Heart left ventricle (tissue), 13 donors: ENCODE measurements at regions not wholly inside any gene's neighbourhood (a gene's known extent, or its start where the extent isn't known, plus 50 kb on each side); places are given as distances from the start of the nearest gene placed in this dataset.

Experiments
- CTCF ChIP-seq, 12 donors: fragments of 200-600 bp; sonication (generic) in 4 of 12; IDR thresholded peaks; one replicate each; pipeline versions ENCODE4 v1.5.0 to v1.8.0; 2018 to 2022; ENCODE audit warnings: antibody characterized with exemption in 12 of 12, mild to moderate bottlenecking in 5 of 12
- POLR2A ChIP-seq, 2 donors: fragments of 450-650 bp; IDR thresholded peaks; one replicate each; pipeline ENCODE4 v1.6.1; 2017; ENCODE audit warnings: antibody characterized with exemption in 2 of 2, mild to moderate bottlenecking in 2 of 2, moderate library complexity in 2 of 2
- donor health status: ischemic (EF 13 %, LVEDD 7.1; RV severe dilation, severe dysfunction).
- donor health status: DM: no; HTN: yes; CAD: no.
- donor health status: DM: no; HTN: no; CAD: no.
- donor health status: ischemic (EF 25% LVEDD 6.9; RV normal size, moderate dysfunction).
- donor health status: ischemic (EF 25% LVEDD 5.7; RV mildly dilated, moderate dysfunction).
- donor health status: ischemic (EF 35%, LVEDD 5.7; RV mildly dilated, moderate dysfunction).
- donor health status: nonischemic (EF 11% LVEDD 7.7; RV severe dilation, severe dysfunction).
- donor health status: DM: yes; HTN: yes; CAD: no.
- donor health status: PGD.
- donor health status: ischemic (EF 29% LVEDD 5.4; RV normal size, mild dysfunction).
- donor health status: nonischemic (EF 23%, LVEDD 6.1; RV moderate dilation, normal function).

GRCh38 chr16:65782611-65783600 is 583.6 kb upstream of the CDH5 start:
- no peak for TF ChIP-seq CTCF (IDR thresholded peaks at IDR 0.05)
- no peak for TF ChIP-seq POLR2A (IDR thresholded peaks at IDR 0.05)
